ENCODE measurements at regions not wholly inside any gene's neighbourhood (a gene's known extent, or its start where the extent isn't known, plus 50 kb on each side); places are given as distances from the start of the nearest gene placed in this dataset.

- Histone ChIP-seq H3K36me3 (no peaks in the 10 kb centered on the region), H3K9me3 (no peaks in the 10 kb centered on the region), H3K4me1 (no peaks in the 10 kb centered on the region), H3K4me3 (no peak overlapping the region), H3K27ac (no peak overlapping the region), H3K27me3 (no peaks in the 10 kb centered on the region)
- TF ChIP-seq CTCF (IDR thresholded peaks at IDR 0.05) (no peak), POLR2A (IDR thresholded peaks at IDR 0.05) (no peak), POLR2AphosphoS5 (IDR thresholded peaks at IDR 0.05) (no peak)
- DNase-seq (ENCODE audit: low spot score in 2 of 2): no peak
- intact Hi-C loops (cut with DNase I; ENCODE audit: low total_unique reads): no loop called here
Measured at GRCh38 chr14:22097586-22098292, 424.1 kb upstream of the OR4E1 start.

GRCh38 chr14:22097072-22097471 lies 423.5 kb upstream of the OR4E1 start:
- intact Hi-C loops (cut with DNase I; ENCODE audit: low total_unique reads): no loop called here
- no peaks in the 10 kb centered on the region for H3K4me1 ChIP-seq
- no peaks in the 10 kb centered on the region for H3K27me3 ChIP-seq
- no peaks in the 10 kb centered on the region for H3K36me3 ChIP-seq
- H3K27ac ChIP-seq: no peak overlapping the region
- H3K4me3 ChIP-seq: no peak overlapping the region
- no peak for DNase-seq (ENCODE audit: low spot score in 2 of 2)
- no peaks in the 10 kb centered on the region for H3K9me3 ChIP-seq
- TF ChIP-seq POLR2AphosphoS5 (IDR thresholded peaks at IDR 0.05): no peak
- no peak for TF ChIP-seq CTCF (IDR thresholded peaks at IDR 0.05)
- no peak for TF ChIP-seq POLR2A (IDR thresholded peaks at IDR 0.05)

GRCh38 chr14:22096514-22096895 lies 422.9 kb upstream of the OR4E1 start:
- no peaks in the 10 kb centered on the region for H3K27me3 ChIP-seq
- intact Hi-C loops (cut with DNase I; ENCODE audit: low total_unique reads): no loop called here
- peak overlapping the region in 1 of 2 donors; percentile 14 for H3K27ac ChIP-seq
- no peak for DNase-seq (ENCODE audit: low spot score in 2 of 2)
- H3K4me1 ChIP-seq: no peaks in the 10 kb centered on the region
- no peaks in the 10 kb centered on the region for H3K9me3 ChIP-seq
- no peak overlapping the region for H3K4me3 ChIP-seq
- H3K36me3 ChIP-seq: no peaks in the 10 kb centered on the region
- TF ChIP-seq POLR2AphosphoS5 (IDR thresholded peaks at IDR 0.05) (no peak), CTCF (IDR thresholded peaks at IDR 0.05) (no peak), POLR2A (IDR thresholded peaks at IDR 0.05) (no peak)

DNA sequence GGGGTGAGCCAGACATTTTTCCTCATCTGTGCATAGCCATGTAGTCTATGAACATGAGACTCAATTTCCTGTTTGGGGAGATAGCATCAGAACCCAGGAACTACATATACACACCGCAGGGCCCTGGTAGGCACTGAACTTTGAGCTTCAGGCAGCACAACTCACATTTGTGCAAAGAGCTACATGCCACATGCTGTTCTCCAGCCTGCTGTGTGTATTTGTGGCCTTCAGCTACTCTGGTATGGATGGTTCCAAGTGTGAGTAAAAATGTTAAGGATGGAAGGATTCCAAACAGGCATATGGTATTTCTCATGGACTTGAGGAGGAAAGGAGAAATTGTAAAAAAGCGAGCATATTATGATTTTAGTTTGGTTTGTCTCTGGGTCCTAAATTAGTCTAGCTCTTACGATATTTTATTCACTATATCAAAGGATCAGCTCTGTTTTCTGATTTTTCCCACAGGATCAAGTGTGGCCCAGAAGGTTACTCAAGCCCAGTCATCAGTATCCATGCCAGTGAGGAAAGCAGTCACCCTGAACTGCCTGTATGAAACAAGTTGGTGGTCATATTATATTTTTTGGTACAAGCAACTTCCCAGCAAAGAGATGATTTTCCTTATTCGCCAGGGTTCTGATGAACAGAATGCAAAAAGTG lies 422.4 kb upstream of the OR4E1 start:
- no peak for DNase-seq (ENCODE audit: low spot score in 2 of 2)
- Histone ChIP-seq H3K36me3 (no peaks in the 10 kb centered on the region), H3K27ac (peak overlapping the region in 1 of 2 donors; percentile 14), H3K9me3 (no peaks in the 10 kb centered on the region), H3K4me3 (no peak overlapping the region), H3K4me1 (no peaks in the 10 kb centered on the region), H3K27me3 (no peaks in the 10 kb centered on the region)
- intact Hi-C loops (cut with DNase I; ENCODE audit: low total_unique reads): no loop called here
- TF ChIP-seq CTCF (IDR thresholded peaks at IDR 0.05) (no peak), POLR2A (IDR thresholded peaks at IDR 0.05) (no peak), POLR2AphosphoS5 (IDR thresholded peaks at IDR 0.05) (no peak)

- intact Hi-C loops (cut with DNase I; ENCODE audit: low total_unique reads): no loop called here
- H3K36me3 ChIP-seq: no peaks in the 10 kb centered on the region
- no peaks in the 10 kb centered on the region for H3K4me1 ChIP-seq
- no peak for DNase-seq (ENCODE audit: low spot score in 2 of 2)
- no peak overlapping the region for H3K4me3 ChIP-seq
- no peaks in the 10 kb centered on the region for H3K27me3 ChIP-seq
- no peak overlapping the region for H3K27ac ChIP-seq
- H3K9me3 ChIP-seq: no peaks in the 10 kb centered on the region
- no peak for TF ChIP-seq CTCF (IDR thresholded peaks at IDR 0.05)
- TF ChIP-seq POLR2AphosphoS5 (IDR thresholded peaks at IDR 0.05): no peak
- TF ChIP-seq POLR2A (IDR thresholded peaks at IDR 0.05): no peak
Measured at GRCh38 chr14:22089940-22090339, 416.3 kb upstream of the OR4E1 start.
